SK-N-SH (cell line): ENCODE measurements at regions not wholly inside any gene's neighbourhood (a gene's known extent, or its start where the extent isn't known, plus 50 kb on each side); places are given as distances from the start of the nearest gene placed in this dataset.

Experiments
- CTCF ChIA-PET: fragments of 300-600, 350-600 bp; formaldehyde crosslinking; extraction: SDS; loops from one replicate; lab custom pipeline; 2021; lab: Yijun Ruan, JAX
- POLR2A ChIA-PET: fragments of 350-600 bp; sonication (Branson Sonifier 250); formaldehyde crosslinking; extraction: SDS; loops from one replicate; lab custom pipeline; 2020; ENCODE audit warnings: antibody characterized with exemption, inconsistent platforms; lab: Yijun Ruan, JAX
- DNase-seq: peaks from one replicate; pipeline ENCODE4 v3.0.0; 2012
- H2AFZ ChIP-seq: fragments of 200-600 bp; sonication (generic); 2 replicates; pipeline ENCODE4 v1.8.1; 2016; ENCODE audit warnings: antibody characterized with exemption, mild to moderate bottlenecking, low read depth
- H3F3A ChIP-seq: fragments of 200-600 bp; sonication (generic); replicated peaks from 2 replicates; pipeline ENCODE3; 2016; ENCODE audit warnings: antibody characterized with exemption, mild to moderate bottlenecking; ENCODE audit not compliant: insufficient read depth
- H3K27ac ChIP-seq, 2 experiments: fragments of 200-500 bp in 1 of 2; fragments of 200-600 bp in 1 of 2; sonication (Bioruptor generic) in 1 of 2; sonication (generic), shearing (Covaris generic) in 1 of 2; 2 replicates each; pipeline versions ENCODE4 v1.5.1 to v1.6.1; 2014 to 2016; ENCODE audit warnings: low read depth in 2 of 2, inconsistent platforms in 1 of 2, low read length in 1 of 2, mild to moderate bottlenecking in 1 of 2, mixed read lengths in 1 of 2
- H3K27me3 ChIP-seq: fragments of 200-600 bp; sonication (generic), shearing (Covaris generic); 2 replicates; pipeline ENCODE4 v1.6.1; 2016; ENCODE audit warnings: mixed run types; ENCODE audit not compliant: insufficient read depth
- H3K36me3 ChIP-seq, 2 experiments: fragments of 200-500 bp in 1 of 2; fragments of 200-600 bp in 1 of 2; sonication (Bioruptor generic) in 1 of 2; sonication (generic) in 1 of 2; replicated peaks in 1 of 2; 2 replicates each; pipeline versions ENCODE3 to v1.5.1; 2014 to 2016; ENCODE audit warnings: low read length in 1 of 2, mild to moderate bottlenecking in 1 of 2; ENCODE audit not compliant: insufficient read depth in 2 of 2, control insufficient read depth in 1 of 2
- H3K4me1 ChIP-seq, 2 experiments: fragments of 200-500 bp in 1 of 2; fragments of 200-600 bp in 1 of 2; sonication (Bioruptor generic) in 1 of 2; sonication (generic), shearing (Covaris generic) in 1 of 2; 2 replicates each; pipeline versions ENCODE4 v1.5.1 to v1.6.1; 2014 to 2016; ENCODE audit warnings: low read depth in 1 of 2, low read length in 1 of 2, mixed run types in 1 of 2; ENCODE audit not compliant: insufficient read depth in 2 of 2, control insufficient read depth in 1 of 2
- H3K4me2 ChIP-seq: fragments of 200-600 bp; sonication (generic), shearing (Covaris generic); 2 replicates; pipeline ENCODE4 v1.6.1; 2017; ENCODE audit warnings: mixed run types
- H3K4me3 ChIP-seq, 2 experiments: fragments of 200-500 bp in 1 of 2; fragments of 200-600 bp in 1 of 2; sonication (Bioruptor generic) in 1 of 2; sonication (generic), shearing (Covaris generic) in 1 of 2; 2 replicates each; pipeline versions ENCODE4 v1.5.1 to v1.8.1; 2014 to 2016; ENCODE audit warnings: low read depth in 2 of 2, inconsistent platforms in 1 of 2, low read length in 1 of 2, mild to moderate bottlenecking in 1 of 2, mixed read lengths in 1 of 2, moderate library complexity in 1 of 2
- H3K79me2 ChIP-seq: fragments of 200-600 bp; sonication (generic); 2 replicates; pipeline ENCODE4 v1.8.1; 2017; ENCODE audit warnings: mild to moderate bottlenecking; ENCODE audit not compliant: insufficient read depth
- H3K9ac ChIP-seq: fragments of 200-600 bp; sonication (generic); 2 replicates; pipeline ENCODE4 v1.6.1; 2017; ENCODE audit warnings: mixed run types
- H3K9me2 ChIP-seq: fragments of 200-600 bp; sonication (generic); 2 replicates; pipeline ENCODE4 v1.6.1; 2017; ENCODE audit warnings: mixed run types
- H3K9me3 ChIP-seq: fragments of 200-600 bp; sonication (generic); 2 replicates; pipeline ENCODE4 v1.6.1; 2017; ENCODE audit warnings: mixed run types, mild to moderate bottlenecking, moderate library complexity
- H4K20me1 ChIP-seq: fragments of 200-600 bp; sonication (generic); 2 replicates; pipeline ENCODE4 v1.6.1; 2017; ENCODE audit warnings: mild to moderate bottlenecking, mixed run types; ENCODE audit not compliant: insufficient read depth
- CHD2 ChIP-seq: fragments of 150-350 bp; IDR thresholded peaks from 2 replicates; pipeline ENCODE4 v1.6.1; 2018; ENCODE audit warnings: low read length; ENCODE audit not compliant: partially characterized antibody
- EP300 ChIP-seq, 2 experiments: IDR thresholded peaks; 2 replicates each; pipeline versions ENCODE4 v1.4.0 to v1.6.1; 2012; ENCODE audit warnings: borderline replicate concordance in 1 of 2, low read depth in 1 of 2, low read length in 1 of 2
- GABPA ChIP-seq: IDR thresholded peaks from 2 replicates; pipeline ENCODE4 v1.4.0; 2012; ENCODE audit warnings: low read depth, mild to moderate bottlenecking
- GATA2 ChIP-seq: sonication (generic); formaldehyde crosslinking; IDR thresholded peaks from 2 replicates; pipeline ENCODE4 v1.5.0; 2020; ENCODE audit warnings: mild to moderate bottlenecking, missing genetic modification reagents
- IRF3 ChIP-seq: fragments of 150-350 bp; IDR thresholded peaks from 2 replicates; pipeline ENCODE4 v1.6.1; 2016; ENCODE audit warnings: mild to moderate bottlenecking, low read depth, low read length
- JUND ChIP-seq: IDR thresholded peaks from 2 replicates; pipeline ENCODE4 v1.4.0; 2012
- MAX ChIP-seq: IDR thresholded peaks from 2 replicates; pipeline ENCODE4 v1.4.0; 2012; ENCODE audit warnings: low read depth
- NRF1 ChIP-seq: IDR thresholded peaks from 2 replicates; pipeline ENCODE4 v1.6.1; 2012; ENCODE audit warnings: low read depth, mild to moderate bottlenecking, low read length
- RAD21 ChIP-seq: IDR thresholded peaks from 2 replicates; pipeline ENCODE4 v1.6.1; 2012; ENCODE audit warnings: mild to moderate bottlenecking, low read length
- RCOR1 ChIP-seq: fragments of 150-350 bp; IDR thresholded peaks from 2 replicates; pipeline ENCODE4 v1.6.1; 2017; ENCODE audit warnings: antibody characterized with exemption, low read length
- RFX5 ChIP-seq: IDR thresholded peaks from 2 replicates; pipeline ENCODE4 v1.6.1; 2012; ENCODE audit warnings: mild to moderate bottlenecking, improper control_type of control experiment, low read length
- RXRA ChIP-seq: IDR thresholded peaks from 2 replicates; pipeline ENCODE4 v1.4.0; 2012; ENCODE audit warnings: low read depth, mild to moderate bottlenecking, borderline replicate concordance
- SIN3A ChIP-seq: IDR thresholded peaks from 2 replicates; pipeline ENCODE4 v1.6.1; 2012; ENCODE audit warnings: low read depth, mild to moderate bottlenecking, low read length, moderate library complexity, borderline replicate concordance
- TCF12 ChIP-seq: IDR thresholded peaks from 2 replicates; pipeline ENCODE4 v1.4.0; 2012
- USF1 ChIP-seq: IDR thresholded peaks from 2 replicates; pipeline ENCODE4 v1.4.0; 2012; ENCODE audit warnings: low read depth, borderline replicate concordance
- USF2 ChIP-seq: fragments of 150-350 bp; IDR thresholded peaks from 2 replicates; pipeline ENCODE4 v1.6.1; 2017; ENCODE audit warnings: antibody characterized with exemption, low read length, low read depth, borderline replicate concordance
- WGBS: methylation state at CpG from one replicate; pipeline ENCODE4 v1.1.6; 2017; ENCODE audit warnings: low lambda C conversion rate; 5-methylcytosine and 5-hydroxymethylcytosine counted together

GRCh38 chr20:50396623-50397022 is 113.6 kb upstream of the PTPN1 start:
- H3K27me3 ChIP-seq, result no peaks in the 10 kb centered on the region
- H4K20me1 ChIP-seq, result no peaks in the 10 kb centered on the region
- ChIA-PET CTCF (no interaction called here), POLR2A (no interaction called here)
- no peaks in the 10 kb centered on the region for H3K9me2 ChIP-seq
- no peak overlapping the region for H3K4me3 ChIP-seq
- no peaks in the 10 kb centered on the region for H3K79me2 ChIP-seq
- H3K4me1 ChIP-seq, result no peaks in the 10 kb centered on the region; a peak in 1 of 4 replicates
- no peak overlapping the region for H3K4me2 ChIP-seq
- TF ChIP-seq USF1 (no peak), RXRA (no peak), MAX (no peak), RAD21 (no peak), USF2 (no peak), RFX5 (no peak), GABPA (no peak), JUND (no peak), NRF1 (no peak), RCOR1 (no peak), TCF12 (no peak), GATA2 (no peak)
- no peaks in the 10 kb centered on the region for H3F3A ChIP-seq
- 81% methylated on average over 5 of the region's 6 CpGs for WGBS
- H3K36me3 ChIP-seq, result no peaks in the 10 kb centered on the region
- no peak overlapping the region for H2AFZ ChIP-seq
- no peaks in the 10 kb centered on the region for H3K9me3 ChIP-seq
- H3K9ac ChIP-seq, result no peak overlapping the region
- no peak for DNase-seq
- H3K27ac ChIP-seq, result no peak overlapping the region

- H3K4me3 ChIP-seq, result no peak overlapping the region
- no peak overlapping the region for H3K27ac ChIP-seq
- H4K20me1 ChIP-seq, result no peaks in the 10 kb centered on the region
- no peak overlapping the region for H2AFZ ChIP-seq
- no peaks in the 10 kb centered on the region for H3K9me2 ChIP-seq
- H3K4me2 ChIP-seq, result no peak overlapping the region
- no peaks in the 10 kb centered on the region for H3K9me3 ChIP-seq
- H3K36me3 ChIP-seq, result no peaks in the 10 kb centered on the region
- ChIA-PET CTCF (no interaction called here), POLR2A (no interaction called here)
- no peaks in the 10 kb centered on the region; a peak in 1 of 4 replicates for H3K4me1 ChIP-seq
- DNase-seq, result no peak
- no peak overlapping the region for H3K9ac ChIP-seq
- WGBS, result 90% methylated on average over 5 of the region's 5 CpGs
- no peaks in the 10 kb centered on the region for H3K79me2 ChIP-seq
- no peak for TF ChIP-seq GABPA
- no peak for TF ChIP-seq NRF1
- TF ChIP-seq RFX5, result no peak
- no peak for TF ChIP-seq EP300 (IDR thresholded peaks at IDR 0.05; ENCODE audit: borderline replicate concordance in 1 of 2, low read depth in 1 of 2, low read length in 1 of 2)
- no peak for TF ChIP-seq IRF3
- TF ChIP-seq SIN3A, result no peak
- TF ChIP-seq CHD2, result no peak
- no peak for TF ChIP-seq RXRA
- H3K27me3 ChIP-seq, result no peaks in the 10 kb centered on the region
- no peaks in the 10 kb centered on the region for H3F3A ChIP-seq
These were observed 113.1 kb upstream of the PTPN1 start for GRCh38 chr20:50397058-50397457.
